Lower lobe of right lung (tissue), 2 donors: ENCODE measurements at regions not wholly inside any gene's neighbourhood (a gene's known extent, or its start where the extent isn't known, plus 50 kb on each side); places are given as distances from the start of the nearest gene placed in this dataset.

Experiments used
- ATAC-seq, 2 donors: fragments of 200-7000 bp; cut with Tn5 transposase; one replicate each; pipeline ENCODE4 v1.9.1; 2020 to 2022; ENCODE audit warnings: mild to moderate bottlenecking in 2 of 2, moderate library complexity in 2 of 2
- DNase-seq: peaks from one replicate; pipeline ENCODE4 v3.0.0-alpha.2; 2020
- H3K27ac ChIP-seq: fragments of 200-600 bp; one replicate; pipeline ENCODE4 v1.8.0; 2022
- H3K27me3 ChIP-seq: fragments of 200-600 bp; one replicate; pipeline ENCODE4 v1.8.0; 2022; ENCODE audit warnings: low read depth
- H3K36me3 ChIP-seq: fragments of 200-600 bp; one replicate; pipeline ENCODE4 v1.8.0; 2022; ENCODE audit warnings: mild to moderate bottlenecking
- H3K4me1 ChIP-seq: fragments of 200-600 bp; one replicate; pipeline ENCODE4 v1.8.0; 2022
- H3K4me3 ChIP-seq: fragments of 200-600 bp; one replicate; pipeline ENCODE4 v1.8.0; 2022; ENCODE audit warnings: mild to moderate bottlenecking
- H3K9me3 ChIP-seq: fragments of 200-600 bp; one replicate; pipeline ENCODE4 v1.8.0; 2022
- intact Hi-C: fragments of 100-400 bp; cut with DNase I; formaldehyde crosslinking; loops from one replicate; pipeline ENCODE4 v1.11.0; 2022
- TF ChIP-seq, protein P1 (sequence below): fragments of 200-600 bp; IDR thresholded peaks from one replicate; pipeline ENCODE4 v1.8.0; 2022; ENCODE audit warnings: antibody characterized with exemption, mild to moderate bottlenecking
- donor health status: DM: no; HTN: yes; CAD: no; lungs with severe emphysema.

DNA sequence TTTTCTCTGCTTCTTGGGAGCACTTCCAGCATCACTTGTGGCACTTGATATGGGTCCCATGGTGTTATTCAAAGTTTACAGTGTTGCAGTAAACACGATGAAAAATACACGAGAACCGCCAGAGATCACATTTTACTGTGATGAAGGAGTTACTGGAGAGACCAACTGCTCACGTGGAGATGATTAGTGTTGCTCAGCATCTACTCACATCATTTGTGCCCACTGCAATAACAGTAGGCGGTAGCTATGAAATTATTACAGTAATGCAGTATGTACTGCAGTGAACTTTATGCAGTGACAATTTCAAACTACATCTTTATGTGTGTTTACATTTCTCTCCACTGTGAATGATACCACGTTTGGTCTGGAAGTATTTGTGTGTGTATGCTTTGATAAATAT is 93.5 kb downstream of the SLC4A3 start:
- no peaks in the 10 kb centered on the region for H3K9me3 ChIP-seq
- H3K27me3 ChIP-seq = no peaks in the 10 kb centered on the region
- TF ChIP-seq, protein P1, sequence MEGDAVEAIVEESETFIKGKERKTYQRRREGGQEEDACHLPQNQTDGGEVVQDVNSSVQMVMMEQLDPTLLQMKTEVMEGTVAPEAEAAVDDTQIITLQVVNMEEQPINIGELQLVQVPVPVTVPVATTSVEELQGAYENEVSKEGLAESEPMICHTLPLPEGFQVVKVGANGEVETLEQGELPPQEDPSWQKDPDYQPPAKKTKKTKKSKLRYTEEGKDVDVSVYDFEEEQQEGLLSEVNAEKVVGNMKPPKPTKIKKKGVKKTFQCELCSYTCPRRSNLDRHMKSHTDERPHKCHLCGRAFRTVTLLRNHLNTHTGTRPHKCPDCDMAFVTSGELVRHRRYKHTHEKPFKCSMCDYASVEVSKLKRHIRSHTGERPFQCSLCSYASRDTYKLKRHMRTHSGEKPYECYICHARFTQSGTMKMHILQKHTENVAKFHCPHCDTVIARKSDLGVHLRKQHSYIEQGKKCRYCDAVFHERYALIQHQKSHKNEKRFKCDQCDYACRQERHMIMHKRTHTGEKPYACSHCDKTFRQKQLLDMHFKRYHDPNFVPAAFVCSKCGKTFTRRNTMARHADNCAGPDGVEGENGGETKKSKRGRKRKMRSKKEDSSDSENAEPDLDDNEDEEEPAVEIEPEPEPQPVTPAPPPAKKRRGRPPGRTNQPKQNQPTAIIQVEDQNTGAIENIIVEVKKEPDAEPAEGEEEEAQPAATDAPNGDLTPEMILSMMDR = no peak
- H3K4me1 ChIP-seq = no peaks in the 10 kb centered on the region
- H3K36me3 ChIP-seq = no peaks in the 10 kb centered on the region
- DNase-seq (no peak), ATAC-seq (no peak)
- intact Hi-C loops = no loop called here
- H3K27ac ChIP-seq = no peak overlapping the region
- H3K4me3 ChIP-seq = no peak overlapping the region

GRCh38 chr2:219722276-219722879 is 94.9 kb downstream of the SLC4A3 start:
- Histone ChIP-seq H3K4me1 (no peaks in the 10 kb centered on the region), H3K9me3 (no peaks in the 10 kb centered on the region), H3K27ac (no peak overlapping the region), H3K4me3 (no peak overlapping the region), H3K36me3 (no peaks in the 10 kb centered on the region), H3K27me3 (no peaks in the 10 kb centered on the region)
- TF ChIP-seq, protein P1 = no peak
- no peak for DNase-seq
- no peak for ATAC-seq
- intact Hi-C loops = no loop called here

DNA sequence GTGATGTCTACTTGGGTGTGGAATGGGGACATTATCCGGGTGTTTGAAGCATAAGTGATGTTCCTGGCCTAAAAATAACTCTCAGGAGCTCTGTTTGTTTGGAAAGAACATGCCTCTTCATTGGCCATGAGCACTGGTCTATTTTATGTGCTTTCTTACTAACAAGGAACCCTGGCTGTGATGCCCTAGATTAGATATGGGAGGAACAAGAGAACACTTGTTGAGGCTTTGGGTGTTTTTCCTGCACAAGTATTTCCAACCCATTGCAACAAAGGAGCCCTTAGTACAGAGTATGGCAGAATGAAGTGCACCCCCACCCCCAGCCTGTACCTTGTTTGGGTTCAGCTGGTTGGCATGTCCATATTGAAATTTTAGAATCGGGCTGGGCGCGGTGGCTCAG is 95.9 kb downstream of the SLC4A3 start:
- TF ChIP-seq, protein P1 = no peak
- intact Hi-C loops = no loop called here
- ATAC-seq = no peak

GRCh38 chr2:219724628-219725027 is 97.2 kb downstream of the SLC4A3 start:
- no peaks in the 10 kb centered on the region for H3K36me3 ChIP-seq
- H3K4me3 ChIP-seq = no peak overlapping the region
- ATAC-seq = no peak
- DNase-seq = no peak
- H3K27me3 ChIP-seq = no peaks in the 10 kb centered on the region
- no peaks in the 10 kb centered on the region for H3K4me1 ChIP-seq
- H3K27ac ChIP-seq = no peak overlapping the region
- H3K9me3 ChIP-seq = no peaks in the 10 kb centered on the region
- TF ChIP-seq, protein P1 = no peak
- intact Hi-C loops = no loop called here

More for the DNA sequence above, 95.9 kb downstream of the SLC4A3 start:
- H3K27ac ChIP-seq = no peak overlapping the region
- no peak for DNase-seq
- H3K4me1 ChIP-seq = no peaks in the 10 kb centered on the region
- no peak overlapping the region for H3K4me3 ChIP-seq
- H3K36me3 ChIP-seq = no peaks in the 10 kb centered on the region
- H3K9me3 ChIP-seq = no peaks in the 10 kb centered on the region
- H3K27me3 ChIP-seq = no peaks in the 10 kb centered on the region

DNA sequence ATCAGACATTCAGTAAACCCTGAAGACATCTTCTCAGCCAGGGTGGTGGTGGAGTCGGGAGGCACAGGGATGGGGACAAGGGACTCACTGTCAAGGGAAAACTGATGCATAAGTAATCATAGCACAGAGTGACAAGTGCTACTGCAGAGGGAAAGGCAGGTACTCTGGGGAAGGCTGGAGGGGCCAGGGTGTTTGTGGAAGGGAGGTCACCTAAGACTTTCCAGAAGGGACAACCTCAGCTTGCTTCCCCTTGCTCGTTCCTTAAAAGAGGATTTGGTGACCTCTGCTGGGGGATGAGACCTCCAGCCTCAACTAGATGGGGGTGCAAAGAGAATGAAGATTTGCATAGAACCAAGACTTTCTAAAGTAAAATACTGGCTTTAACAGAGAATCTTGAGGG is 99.5 kb downstream of the SLC4A3 start:
- H3K27ac ChIP-seq = no peak overlapping the region
- H3K27me3 ChIP-seq = no peaks in the 10 kb centered on the region
- H3K9me3 ChIP-seq = no peaks in the 10 kb centered on the region
- no peak for DNase-seq
- no peaks in the 10 kb centered on the region for H3K4me1 ChIP-seq
- H3K4me3 ChIP-seq = no peak overlapping the region
- intact Hi-C loops = no loop called here
- TF ChIP-seq, protein P1 = no peak
- no peaks in the 10 kb centered on the region for H3K36me3 ChIP-seq
- no peak for ATAC-seq
